Heart right ventricle (tissue), 16 donors: ENCODE measurements at regions not wholly inside any gene's neighbourhood (a gene's known extent, or its start where the extent isn't known, plus 50 kb on each side); places are given as distances from the start of the nearest gene placed in this dataset.

Source experiments
- ATAC-seq, 8 donors: fragments of 200-7000 bp; cut with Tn5 transposase; one replicate each; pipeline ENCODE4 v1.9.1; 2020; ENCODE audit warnings: mild to moderate bottlenecking in 8 of 8, moderate library complexity in 8 of 8, moderate number of reproducible peaks in 1 of 8
- DNase-seq, 2 donors: peaks; one replicate each; pipeline ENCODE4 v3.0.0-alpha.2; 2020
- H3K27ac ChIP-seq, 10 donors: fragments of 200-600 bp; sonication (generic) in 2 of 10; one replicate each; pipeline versions ENCODE4 v1.5.0 to v1.8.0; 2020 to 2022; ENCODE audit warnings: mild to moderate bottlenecking in 3 of 10
- H3K27me3 ChIP-seq, 7 donors: fragments of 200-600 bp; one replicate each; pipeline ENCODE4 v1.8.0; 2021 to 2022; ENCODE audit warnings: mild to moderate bottlenecking in 2 of 7
- H3K36me3 ChIP-seq, 9 donors: fragments of 200-600 bp; sonication (generic) in 1 of 9; one replicate each; pipeline versions ENCODE4 v1.5.0 to v1.8.0; 2020 to 2022; ENCODE audit warnings: mild to moderate bottlenecking in 2 of 9
- H3K4me1 ChIP-seq, 9 donors: fragments of 200-600 bp; sonication (generic) in 1 of 9; one replicate each; pipeline versions ENCODE4 v1.5.0 to v1.8.0; 2020 to 2022; ENCODE audit warnings: mild to moderate bottlenecking in 4 of 9
- H3K4me3 ChIP-seq, 10 donors: fragments of 200-600 bp; sonication (generic) in 2 of 10; one replicate each; pipeline versions ENCODE4 v1.5.0 to v1.8.0; 2020 to 2022; ENCODE audit warnings: mild to moderate bottlenecking in 7 of 10, moderate library complexity in 2 of 10
- H3K9me3 ChIP-seq, 11 donors: fragments of 200-600 bp in 10 of 11; sonication (generic) in 2 of 11; one replicate each; pipeline versions ENCODE4 v1.5.0 to v1.8.0; 2013 to 2022; ENCODE audit warnings: mild to moderate bottlenecking in 2 of 11, control low read depth in 1 of 11, moderate library complexity in 1 of 11
- WGBS, 2 donors: extraction: QIAGEN DNeasy Blood & Tissue Kit; methylation state at CpG; one replicate each; pipeline ENCODE4 v1.1.7; 2013; ENCODE audit warnings: inconsistent platforms in 1 of 2; 5-methylcytosine and 5-hydroxymethylcytosine counted together
- intact Hi-C, 10 donors: fragments of 100-400 bp; cut with DNase I; formaldehyde crosslinking; loops; one replicate each; pipeline versions ENCODE4 v1.11.1 to v1.14.2; 2022
- TF ChIP-seq, protein P1 (sequence below), 9 donors: fragments of 200-600 bp; sonication (generic) in 2 of 9; IDR thresholded peaks; one replicate each; pipeline versions ENCODE4 v1.5.0 to v1.8.0; 2021 to 2022; ENCODE audit warnings: antibody characterized with exemption in 9 of 9, mild to moderate bottlenecking in 5 of 9, moderate library complexity in 1 of 9
- donor health status: Arrhythmogenic right ventricular cardiomyopathy.
- donor health status: ischemic (EF 13 %, LVEDD 7.1; RV severe dilation, severe dysfunction).
- donor health status: healthy with polysubstance abuse.
- donor health status: DM: no; HTN: yes; CAD: no.
- donor health status: DM: no; HTN: no; CAD: no.
- donor health status: ischemic (EF 25% LVEDD 6.9; RV normal size, moderate dysfunction).
- donor health status: ischemic (EF 25% LVEDD 5.7; RV mildly dilated, moderate dysfunction).
- donor health status: healthy.
- donor health status: DM: yes; HTN: yes; CAD: no.
- donor health status: Ischemic cardiomyopathy.
- donor health status: ischemic (EF 35%, LVEDD 5.7; RV mildly dilated, moderate dysfunction).
- donor health status: nonischemic (EF 11% LVEDD 7.7; RV severe dilation, severe dysfunction).
- donor health status: DM: yes; HTN: yes; CAD: no.
- donor health status: PGD.
- donor health status: ischemic (EF 29% LVEDD 5.4; RV normal size, mild dysfunction).
- donor health status: nonischemic (EF 23%, LVEDD 6.1; RV moderate dilation, normal function).

GRCh38 chr18:78703291-78703690, 276.3 kb upstream of the SALL3 start:
- no peak for ATAC-seq
- intact Hi-C loops: no loop called here
- H3K9me3 ChIP-seq: peaks cover 0 to 14% (median 9%) of the 10 kb centered on the region in 11 donors

DNA sequence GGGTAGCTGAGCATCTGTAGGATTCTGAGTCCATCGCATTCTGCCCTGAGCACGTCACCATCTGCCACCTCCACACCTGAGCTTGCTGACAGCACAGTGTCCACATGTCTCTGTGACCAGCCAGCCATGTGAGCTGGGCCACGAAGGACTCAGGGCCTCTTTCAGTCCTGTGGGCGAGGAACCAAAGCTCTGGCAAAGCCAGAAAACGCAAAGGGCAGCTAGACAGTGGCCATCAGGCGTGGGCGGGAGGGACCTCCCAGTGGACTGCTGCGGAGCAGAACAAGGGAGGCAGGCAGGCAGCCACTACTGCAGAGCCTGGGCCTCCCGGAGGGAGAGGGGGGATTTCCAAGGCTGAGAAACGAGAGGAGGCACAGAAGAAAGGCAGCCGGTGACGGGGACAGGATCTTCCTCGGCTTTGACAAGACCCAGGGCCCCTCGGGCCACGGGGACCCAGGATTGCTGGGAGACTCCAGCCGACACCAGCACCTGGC, 274.6 kb upstream of the SALL3 start:
- peaks cover 0 to 26% (median 6%) of the 10 kb centered on the region in 7 donors for H3K27me3 ChIP-seq
- peaks cover 0 to 29% (median 13%) of the 10 kb centered on the region in 11 donors for H3K9me3 ChIP-seq
- TF ChIP-seq, protein P1, sequence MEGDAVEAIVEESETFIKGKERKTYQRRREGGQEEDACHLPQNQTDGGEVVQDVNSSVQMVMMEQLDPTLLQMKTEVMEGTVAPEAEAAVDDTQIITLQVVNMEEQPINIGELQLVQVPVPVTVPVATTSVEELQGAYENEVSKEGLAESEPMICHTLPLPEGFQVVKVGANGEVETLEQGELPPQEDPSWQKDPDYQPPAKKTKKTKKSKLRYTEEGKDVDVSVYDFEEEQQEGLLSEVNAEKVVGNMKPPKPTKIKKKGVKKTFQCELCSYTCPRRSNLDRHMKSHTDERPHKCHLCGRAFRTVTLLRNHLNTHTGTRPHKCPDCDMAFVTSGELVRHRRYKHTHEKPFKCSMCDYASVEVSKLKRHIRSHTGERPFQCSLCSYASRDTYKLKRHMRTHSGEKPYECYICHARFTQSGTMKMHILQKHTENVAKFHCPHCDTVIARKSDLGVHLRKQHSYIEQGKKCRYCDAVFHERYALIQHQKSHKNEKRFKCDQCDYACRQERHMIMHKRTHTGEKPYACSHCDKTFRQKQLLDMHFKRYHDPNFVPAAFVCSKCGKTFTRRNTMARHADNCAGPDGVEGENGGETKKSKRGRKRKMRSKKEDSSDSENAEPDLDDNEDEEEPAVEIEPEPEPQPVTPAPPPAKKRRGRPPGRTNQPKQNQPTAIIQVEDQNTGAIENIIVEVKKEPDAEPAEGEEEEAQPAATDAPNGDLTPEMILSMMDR (IDR thresholded peaks at IDR 0.05): no peak
- no peaks in the 10 kb centered on the region for H3K36me3 ChIP-seq
- ATAC-seq (no peak), DNase-seq (no peak)
- WGBS, 2 donors: 70 to 71% methylated on average over 16 of the region's 16 CpGs
- no peak overlapping the region for H3K27ac ChIP-seq
- no peak overlapping the region for H3K4me3 ChIP-seq
- intact Hi-C loops: no loop called here
- no peaks in the 10 kb centered on the region for H3K4me1 ChIP-seq

More at GRCh38 chr18:78703291-78703690, 276.3 kb upstream of the SALL3 start:
- H3K27me3 ChIP-seq: peaks cover 0 to 28% (median 6%) of the 10 kb centered on the region in 7 donors
- WGBS, 2 donors: 88 to 90% methylated on average over 26 of the region's 26 CpGs
- TF ChIP-seq, protein P1 (IDR thresholded peaks at IDR 0.05): no peak
- H3K36me3 ChIP-seq: no peaks in the 10 kb centered on the region
- no peak for DNase-seq
- no peaks in the 10 kb centered on the region for H3K4me1 ChIP-seq
- no peak overlapping the region for H3K4me3 ChIP-seq
- H3K27ac ChIP-seq: no peak overlapping the region

DNA sequence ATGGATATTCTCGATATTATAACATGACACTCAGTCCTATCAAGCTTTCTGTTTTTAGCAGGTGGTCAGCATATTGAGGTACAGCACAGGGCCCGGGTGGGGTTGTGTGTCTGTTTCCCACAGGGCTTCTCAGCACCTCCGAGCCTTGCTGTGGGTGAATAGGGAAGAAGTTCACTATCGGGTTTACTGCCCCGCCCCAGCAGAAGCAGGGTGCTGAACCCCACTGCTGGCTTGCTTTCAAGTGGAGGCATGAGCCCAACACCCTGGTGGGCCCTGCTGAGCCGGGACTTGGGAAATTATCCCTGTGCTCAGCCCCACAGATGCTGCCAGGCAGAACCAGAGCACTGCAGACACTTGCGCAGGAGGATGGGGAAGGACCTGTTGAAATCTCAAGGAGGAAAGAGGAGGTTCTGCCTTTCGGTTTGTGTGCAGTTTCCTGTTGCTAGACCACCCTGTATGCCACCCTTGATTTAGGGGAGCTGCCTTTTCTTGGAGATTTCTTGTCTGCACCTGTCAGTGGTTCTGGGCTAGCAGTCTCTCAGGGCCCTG, 270.3 kb upstream of the SALL3 start:
- peaks cover 0 to 7% (median 0%) of the 10 kb centered on the region in 7 donors for H3K27me3 ChIP-seq
- 79 to 83% methylated on average over 8 of the region's 8 CpGs for WGBS, 2 donors
- peaks cover 0 to 33% (median 13%) of the 10 kb centered on the region in 11 donors for H3K9me3 ChIP-seq
- TF ChIP-seq, protein P1 (IDR thresholded peaks at IDR 0.05): no peak
- DNase-seq (no peak), ATAC-seq (no peak)
- no peak overlapping the region for H3K27ac ChIP-seq
- no peaks in the 10 kb centered on the region for H3K4me1 ChIP-seq
- intact Hi-C loops: no loop called here
- no peaks in the 10 kb centered on the region for H3K36me3 ChIP-seq
- H3K4me3 ChIP-seq: no peak overlapping the region

DNA sequence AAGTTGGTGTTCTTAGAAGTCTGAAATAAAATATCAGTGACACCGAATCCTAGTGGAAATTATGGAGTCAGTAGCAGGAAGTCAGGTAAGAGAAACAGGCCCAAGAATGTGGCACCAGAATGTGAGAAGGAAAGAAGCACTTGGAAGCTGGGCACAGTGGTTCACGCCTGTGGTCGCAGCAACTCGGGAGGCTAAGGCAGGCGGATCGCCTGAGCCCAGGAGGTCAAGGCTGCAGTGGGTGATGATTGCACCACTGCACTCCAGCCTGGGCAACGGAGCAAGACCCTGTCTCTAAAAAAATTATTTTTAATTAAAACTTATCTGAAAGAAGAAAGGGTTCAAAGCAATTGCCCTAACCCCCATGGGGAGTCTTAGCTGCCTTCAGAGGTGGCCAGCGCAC, 268.3 kb upstream of the SALL3 start:
- Histone ChIP-seq H3K27ac (no peak overlapping the region), H3K9me3 (peaks cover 0 to 33% (median 13%) of the 10 kb centered on the region in 11 donors), H3K36me3 (no peaks in the 10 kb centered on the region), H3K27me3 (peaks cover 0 to 3% (median 0%) of the 10 kb centered on the region in 7 donors), H3K4me1 (no peaks in the 10 kb centered on the region), H3K4me3 (no peak overlapping the region)
- no peak for ATAC-seq
- intact Hi-C loops: no loop called here
- 91 to 93% methylated on average over 8 of the region's 8 CpGs for WGBS, 2 donors
- TF ChIP-seq, protein P1 (IDR thresholded peaks at IDR 0.05): no peak
- DNase-seq: no peak
